Natural killer cell treated with Interleukin-12 subunit alpha and Interleukin-12 subunit beta and Interleukin-15 and Interleukin-18, amount 100 ng/mL, for 72 hours (primary cell): ENCODE measurements at regions not wholly inside any gene's neighbourhood (a gene's known extent, or its start where the extent isn't known, plus 50 kb on each side); places are given as distances from the start of the nearest gene placed in this dataset.

ENCODE experiments used
- ATAC-seq, 2 donors: fragments of 150-1000 bp; cut with Tn5 transposase in 1 of 2; sonication (Bioruptor Pico), chemical (Tn5 transposase) in 1 of 2; 2 replicates each; pipeline ENCODE4 v1.10.0; 2021
- DNase-seq: peaks from one replicate; pipeline ENCODE4 v3.0.0; 2022; ENCODE audit warnings: low spot score
- H3K27ac Mint-ChIP-seq, 2 donors: 1 replicate in 1 of 2; 2 replicates in 1 of 2; pipeline ENCODE4 v1.8.0; 2022; ENCODE audit warnings: mixed read lengths in 2 of 2, mild to moderate bottlenecking in 1 of 2, moderate library complexity in 1 of 2
- H3K27me3 Mint-ChIP-seq, 2 donors: 1 replicate in 1 of 2; 2 replicates in 1 of 2; pipeline ENCODE4 v1.8.0; 2022; ENCODE audit warnings: mixed read lengths in 2 of 2
- H3K36me3 Mint-ChIP-seq: one replicate; pipeline ENCODE4 v1.8.0; 2022; ENCODE audit warnings: mixed read lengths
- H3K4me1 Mint-ChIP-seq, 2 donors: 1 replicate in 1 of 2; 2 replicates in 1 of 2; pipeline ENCODE4 v1.8.0; 2022; ENCODE audit warnings: low read depth in 2 of 2, mixed read lengths in 2 of 2, mild to moderate bottlenecking in 1 of 2
- H3K4me3 Mint-ChIP-seq: one replicate; pipeline ENCODE4 v1.8.0; 2022; ENCODE audit warnings: mixed read lengths
- H3K9me3 Mint-ChIP-seq: 2 replicates; pipeline ENCODE4 v1.8.0; 2022; ENCODE audit warnings: mixed read lengths

DNA sequence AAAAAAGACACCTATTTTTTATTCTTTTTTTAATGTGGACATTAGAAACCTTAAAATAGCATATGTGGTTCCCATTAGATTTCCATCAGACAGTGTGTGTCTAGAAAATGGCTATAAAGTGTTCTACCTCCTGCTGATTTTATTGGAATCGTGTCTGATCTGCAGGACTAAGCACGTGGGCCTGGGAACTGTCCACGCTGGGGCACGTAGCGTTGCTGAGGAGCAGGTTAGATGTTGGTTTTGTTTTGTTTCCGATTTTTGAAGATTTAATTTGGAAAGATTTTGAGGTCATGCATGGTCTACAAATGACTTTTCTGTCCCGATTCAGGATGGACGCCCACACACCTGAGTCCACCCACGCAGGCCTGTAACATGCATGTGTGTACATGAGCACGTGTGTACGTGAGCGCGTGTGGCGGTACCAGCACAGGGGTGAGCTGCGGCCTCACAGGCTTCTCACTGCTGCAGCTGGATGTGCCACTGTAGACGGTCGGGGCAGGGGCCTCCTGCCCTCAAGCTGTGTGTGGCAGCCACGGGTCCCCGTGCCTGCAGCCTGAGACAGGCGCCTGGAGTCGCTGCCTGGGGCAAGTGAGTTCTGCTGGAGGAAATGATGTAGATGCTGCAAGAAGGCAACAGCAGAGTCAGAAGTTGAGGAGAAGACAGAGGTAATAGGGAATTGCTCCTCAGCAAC lies 99.7 kb upstream of the CTDP1 start:
- H3K4me3 Mint-ChIP-seq, result no peak overlapping the region
- no peaks in the 10 kb centered on the region for H3K36me3 Mint-ChIP-seq
- peak; percentile 56 for DNase-seq
- ATAC-seq, result no peak
- H3K27ac Mint-ChIP-seq, result no peak overlapping the region
- H3K4me1 Mint-ChIP-seq, result no peaks in the 10 kb centered on the region
- H3K9me3 Mint-ChIP-seq, result no peaks in the 10 kb centered on the region
- H3K27me3 Mint-ChIP-seq, result no peaks in the 10 kb centered on the region

DNA sequence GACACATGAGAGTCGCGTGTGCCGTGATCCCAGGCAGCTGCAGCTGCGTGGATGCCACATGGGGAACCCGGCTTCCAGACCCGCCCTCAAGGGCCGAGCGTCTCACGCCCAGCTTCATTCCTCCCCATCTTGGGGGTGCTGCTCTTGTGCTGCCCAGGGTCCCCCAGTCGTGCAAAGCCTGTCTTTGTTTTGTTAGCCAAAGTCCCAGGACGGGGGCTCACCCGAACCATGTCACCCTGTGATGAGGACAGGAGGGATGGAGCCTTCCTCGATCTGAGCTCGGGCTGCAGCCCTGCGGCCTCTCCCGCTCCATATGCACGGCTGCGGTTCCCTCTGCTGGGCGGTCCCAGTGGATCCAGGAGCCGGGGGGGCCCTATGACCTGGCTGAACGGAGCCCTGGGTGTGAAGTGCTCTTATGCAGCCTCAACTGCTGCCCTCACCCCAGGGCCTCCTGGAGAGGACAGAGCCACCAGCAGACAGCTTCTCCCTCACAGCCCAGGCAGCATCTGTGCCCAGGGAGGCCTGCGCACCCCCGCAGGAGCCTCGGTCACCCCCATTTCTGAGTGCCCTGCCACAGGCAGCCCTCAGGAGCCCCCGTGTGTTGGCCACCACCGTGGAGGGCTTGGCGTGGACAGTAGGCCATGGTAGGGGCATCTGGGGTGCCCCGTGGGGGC lies 99.0 kb upstream of the CTDP1 start:
- Mint-ChIP-seq H3K4me3 (no peak overlapping the region), H3K9me3 (no peaks in the 10 kb centered on the region)

DNA sequence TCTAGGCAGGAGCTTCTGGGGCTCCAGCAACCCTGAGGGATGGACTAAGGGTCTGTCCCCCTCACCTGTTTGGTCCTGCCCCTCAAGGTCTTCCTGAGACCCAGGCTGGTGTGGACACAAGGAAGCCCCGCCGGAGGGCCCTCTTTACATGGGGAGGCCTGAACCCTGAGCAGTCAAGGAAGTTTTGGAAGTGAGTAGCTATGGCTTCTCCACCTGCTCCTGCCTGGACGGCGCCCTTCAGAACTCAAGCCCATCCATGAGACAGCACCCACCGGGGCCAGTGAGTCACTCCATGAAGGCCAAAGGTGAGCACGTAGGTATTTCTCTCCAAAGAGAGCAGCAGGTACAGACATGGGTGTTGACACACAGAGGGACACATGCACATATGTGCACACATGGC lies 98.2 kb upstream of the CTDP1 start:
- Mint-ChIP-seq H3K27ac (no peak overlapping the region), H3K27me3 (no peaks in the 10 kb centered on the region), H3K36me3 (no peaks in the 10 kb centered on the region), H3K4me3 (no peak overlapping the region), H3K4me1 (no peaks in the 10 kb centered on the region), H3K9me3 (no peaks in the 10 kb centered on the region)
- DNase-seq, result peak; percentile 26
- ATAC-seq, result no peak

More for the DNA sequence above, 99.0 kb upstream of the CTDP1 start:
- ATAC-seq (no peak), DNase-seq (peak; percentile 53)
- H3K27me3 Mint-ChIP-seq, result no peaks in the 10 kb centered on the region
- H3K4me1 Mint-ChIP-seq, result no peaks in the 10 kb centered on the region
- H3K36me3 Mint-ChIP-seq, result no peaks in the 10 kb centered on the region
- no peak overlapping the region for H3K27ac Mint-ChIP-seq

DNA sequence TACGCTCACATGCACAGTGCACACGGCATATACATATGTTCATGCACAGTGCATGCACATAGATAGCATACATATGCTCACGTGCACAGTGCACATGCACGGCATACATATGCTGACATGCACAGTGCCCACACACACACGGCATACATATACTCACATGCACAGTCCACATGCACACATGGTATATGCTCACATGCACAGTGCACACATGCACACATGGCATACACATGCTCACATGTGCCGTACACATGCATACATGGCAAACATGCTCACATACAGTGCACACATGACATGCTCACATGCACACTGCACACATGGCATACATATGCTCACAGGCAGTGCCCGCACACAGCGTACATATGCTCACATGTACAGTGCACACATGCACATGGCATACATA lies 97.7 kb upstream of the CTDP1 start:
- H3K27ac Mint-ChIP-seq, result no peak overlapping the region
- no peak overlapping the region for H3K4me3 Mint-ChIP-seq
- no peaks in the 10 kb centered on the region for H3K36me3 Mint-ChIP-seq
- ATAC-seq, result no peak
- no peaks in the 10 kb centered on the region for H3K27me3 Mint-ChIP-seq
- peak; percentile 2 for DNase-seq
- H3K4me1 Mint-ChIP-seq, result no peaks in the 10 kb centered on the region
- H3K9me3 Mint-ChIP-seq, result no peaks in the 10 kb centered on the region

DNA sequence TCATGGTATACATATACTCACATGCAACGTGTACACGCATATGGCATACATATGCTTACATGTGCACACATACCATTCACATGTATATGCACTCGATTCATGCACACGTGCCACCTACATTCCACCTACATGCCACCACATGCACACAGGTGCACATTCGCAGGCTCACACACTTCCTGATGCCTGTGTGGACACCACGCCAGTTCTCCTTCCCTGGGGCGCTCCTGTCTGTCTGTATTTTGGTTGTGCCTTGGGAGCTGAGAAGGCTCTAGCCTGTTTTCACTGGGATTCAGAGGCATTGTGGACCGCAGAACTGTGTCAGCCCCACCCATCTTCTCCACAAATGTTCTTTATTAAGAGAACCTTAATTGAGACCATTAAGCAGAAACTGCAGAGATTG lies 96.6 kb upstream of the CTDP1 start:
- Mint-ChIP-seq H3K9me3 (no peaks in the 10 kb centered on the region), H3K4me1 (no peaks in the 10 kb centered on the region), H3K27me3 (no peaks in the 10 kb centered on the region), H3K4me3 (no peak overlapping the region), H3K36me3 (no peaks in the 10 kb centered on the region), H3K27ac (no peak overlapping the region)
- DNase-seq (no peak), ATAC-seq (no peak)

DNA sequence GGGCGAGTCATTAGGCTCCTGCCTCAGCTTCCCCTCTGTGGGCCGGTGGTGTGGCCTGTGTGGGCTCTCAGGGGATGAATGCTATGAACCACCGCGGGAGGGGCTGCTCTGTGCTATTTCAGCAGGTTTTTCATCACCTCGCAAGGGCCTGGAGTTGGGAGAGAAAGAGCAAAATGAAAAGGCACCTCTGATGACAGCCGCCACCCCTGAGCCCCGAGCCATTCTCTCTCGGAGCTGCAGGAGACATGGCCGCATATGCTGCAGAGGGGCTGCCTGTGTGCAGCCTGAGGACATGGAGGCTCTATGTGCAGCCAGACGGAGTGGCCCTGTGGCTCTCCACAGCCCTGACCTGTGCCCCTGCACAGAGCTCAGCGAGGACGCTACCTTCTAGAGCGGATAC lies 96.2 kb upstream of the CTDP1 start:
- DNase-seq (peak; percentile 47), ATAC-seq (no peak)
- Mint-ChIP-seq H3K27me3 (no peaks in the 10 kb centered on the region), H3K9me3 (no peaks in the 10 kb centered on the region), H3K36me3 (no peaks in the 10 kb centered on the region), H3K27ac (no peak overlapping the region), H3K4me1 (no peaks in the 10 kb centered on the region), H3K4me3 (no peak overlapping the region)

DNA sequence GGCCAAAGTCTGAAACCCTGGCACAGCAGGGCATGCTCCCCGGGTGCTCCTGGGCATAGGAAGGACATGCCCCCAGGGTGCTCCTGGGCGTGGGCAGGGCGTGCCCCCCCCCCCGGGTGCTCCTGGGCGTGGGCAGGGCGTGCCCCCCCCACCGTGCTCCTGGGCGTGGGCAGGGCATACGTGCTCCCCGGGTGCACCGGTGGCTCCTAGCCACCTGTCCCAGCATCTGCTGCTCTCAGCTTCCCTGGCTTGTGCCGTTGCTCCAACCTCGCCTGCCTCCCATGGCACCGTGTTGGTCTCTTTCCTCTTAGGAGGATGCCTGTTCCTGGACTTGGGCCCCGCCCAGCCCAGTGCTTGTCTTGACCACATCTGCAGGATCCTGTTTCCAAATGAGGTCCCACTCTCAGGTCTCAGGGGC lies 95.6 kb upstream of the CTDP1 start:
- Mint-ChIP-seq H3K27ac (no peak overlapping the region), H3K9me3 (no peaks in the 10 kb centered on the region), H3K36me3 (no peaks in the 10 kb centered on the region), H3K4me1 (no peaks in the 10 kb centered on the region), H3K27me3 (no peaks in the 10 kb centered on the region), H3K4me3 (no peak overlapping the region)
- no peak for ATAC-seq
- DNase-seq, result peak; percentile 35

DNA sequence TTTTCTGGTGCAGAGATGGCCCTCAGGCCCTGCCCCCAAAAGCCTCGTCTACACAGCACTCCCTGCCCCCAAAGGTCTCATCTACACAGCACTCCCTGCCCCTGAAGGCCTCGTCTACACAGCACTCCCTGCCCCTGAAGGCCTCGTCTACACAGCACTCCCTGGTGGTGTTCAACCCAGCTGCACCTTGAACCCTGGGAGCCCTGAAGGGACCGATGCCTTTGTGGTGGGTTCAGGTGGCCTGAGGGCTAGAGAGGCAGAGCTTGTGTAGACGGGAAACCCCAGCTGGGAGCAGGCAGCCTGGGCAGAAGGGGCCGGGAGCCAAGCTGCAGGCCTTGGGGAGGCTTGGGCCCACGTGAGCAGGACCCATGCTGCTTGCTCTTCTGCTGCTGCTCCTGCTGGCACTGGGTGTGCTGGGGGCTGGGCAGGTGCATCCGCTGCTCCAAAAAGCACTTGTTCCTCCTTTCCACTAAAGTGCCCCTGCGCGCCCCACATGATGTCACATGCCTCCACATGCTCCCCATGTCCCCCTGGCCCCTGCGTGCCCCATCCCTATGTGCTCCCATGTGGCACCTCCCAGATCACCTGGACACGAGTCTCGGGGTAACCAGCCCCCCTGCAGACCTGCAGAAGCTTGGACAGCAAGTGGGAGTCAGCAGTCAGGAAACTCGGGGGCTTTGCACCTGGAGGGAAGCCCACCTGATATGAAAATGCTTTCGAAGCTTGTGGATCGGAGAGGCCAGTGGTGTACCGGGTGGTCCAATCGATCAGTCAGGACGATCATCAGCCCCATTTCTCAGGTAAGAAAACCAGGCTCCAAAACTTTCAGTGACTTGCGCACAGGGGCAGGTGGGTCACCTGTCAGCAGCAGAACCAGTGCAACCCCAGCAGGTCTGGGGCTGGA lies 94.9 kb upstream of the CTDP1 start:
- no peaks in the 10 kb centered on the region for H3K36me3 Mint-ChIP-seq
- H3K27me3 Mint-ChIP-seq, result no peaks in the 10 kb centered on the region
- ATAC-seq (no peak), DNase-seq (peak; percentile 31)
- H3K4me3 Mint-ChIP-seq, result no peak overlapping the region
- H3K9me3 Mint-ChIP-seq, result no peaks in the 10 kb centered on the region
- H3K4me1 Mint-ChIP-seq, result no peaks in the 10 kb centered on the region
- no peak overlapping the region for H3K27ac Mint-ChIP-seq

DNA sequence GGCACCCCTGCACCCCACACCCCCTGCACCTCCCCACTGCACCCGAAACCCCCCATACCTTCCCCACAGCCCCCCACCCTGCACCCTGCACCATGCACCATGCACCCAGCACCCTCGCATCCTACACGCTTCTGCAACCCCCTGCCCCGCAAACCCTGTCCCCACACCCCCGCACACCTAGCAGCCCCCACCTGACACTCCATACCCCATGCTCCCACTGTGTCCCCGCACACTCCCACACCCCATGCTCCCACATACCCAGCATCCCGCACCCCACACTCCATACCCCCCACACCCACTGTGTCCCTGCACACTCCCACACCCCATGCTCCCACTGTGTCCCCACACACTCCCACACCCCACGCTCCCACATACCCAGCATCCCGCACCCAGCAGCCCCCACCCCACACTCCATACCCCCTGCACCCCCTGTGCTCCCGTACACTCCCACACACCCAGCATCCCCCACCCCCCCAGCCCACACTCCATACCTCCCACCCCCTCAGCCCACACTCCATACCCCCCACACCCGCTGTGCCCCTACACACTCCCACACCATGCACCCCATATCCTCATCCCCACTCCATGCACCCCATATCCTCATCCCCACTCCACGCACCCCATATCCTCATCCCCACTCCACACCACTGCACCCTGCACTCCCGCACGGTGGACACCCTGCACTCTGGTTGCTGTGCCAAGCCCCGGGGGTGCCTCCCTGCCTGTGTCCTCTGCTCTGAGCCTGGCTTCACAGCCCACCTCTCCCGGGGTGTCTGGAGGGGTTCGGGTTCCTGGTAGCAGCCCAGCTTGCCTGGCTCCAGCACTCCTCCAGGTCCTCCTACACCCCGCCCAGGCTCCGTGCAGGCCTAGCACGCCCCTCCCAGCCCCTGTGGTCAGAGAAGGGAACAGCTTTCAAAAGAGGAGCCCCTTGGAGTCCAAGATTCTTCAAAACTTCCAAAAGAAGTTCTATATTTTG lies 93.9 kb upstream of the CTDP1 start:
- H3K27me3 Mint-ChIP-seq, result no peaks in the 10 kb centered on the region
- peak; percentile 52 for DNase-seq
- no peak overlapping the region for H3K4me3 Mint-ChIP-seq
- no peaks in the 10 kb centered on the region for H3K36me3 Mint-ChIP-seq
- ATAC-seq, result no peak
- H3K9me3 Mint-ChIP-seq, result no peaks in the 10 kb centered on the region
- H3K27ac Mint-ChIP-seq, result no peak overlapping the region
- no peaks in the 10 kb centered on the region for H3K4me1 Mint-ChIP-seq

DNA sequence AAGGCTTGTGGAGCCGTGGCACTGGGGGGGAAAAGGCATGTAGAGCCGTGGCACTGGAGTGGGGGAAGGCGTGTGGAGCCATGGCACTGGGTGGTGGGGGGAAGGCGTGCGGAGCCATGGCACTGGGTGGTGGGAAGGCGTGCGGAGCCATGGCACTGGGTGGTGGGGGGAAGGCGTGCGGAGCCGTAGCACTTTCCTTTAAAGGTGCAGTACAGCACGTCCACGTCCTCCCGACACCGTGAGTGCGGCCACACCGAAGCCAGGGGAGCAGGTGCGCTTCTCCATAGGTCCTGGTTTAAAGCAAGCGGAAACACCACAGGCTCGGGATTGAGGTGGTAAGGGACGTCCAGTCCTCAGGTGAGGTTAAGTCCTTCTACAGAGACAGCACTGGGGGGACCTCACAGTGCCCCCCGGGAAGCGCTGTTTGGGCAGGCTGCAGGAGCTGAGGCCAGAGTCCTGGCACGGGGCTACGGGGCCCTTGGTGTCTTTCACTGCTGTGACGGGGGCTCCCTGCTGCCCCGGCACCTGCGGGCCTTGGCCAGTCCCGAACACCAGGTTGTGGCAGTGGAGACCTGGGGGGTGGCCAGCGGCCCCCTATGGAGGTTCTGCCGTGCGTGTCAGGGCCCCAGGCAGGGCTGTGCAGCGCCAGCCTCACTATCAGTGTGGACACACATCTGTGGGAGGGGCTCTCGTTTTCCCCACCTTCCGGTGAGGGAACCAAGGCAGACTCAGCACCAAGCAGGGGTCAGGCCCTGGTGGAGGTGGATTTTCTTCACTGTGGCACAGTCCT lies 93.0 kb upstream of the CTDP1 start:
- peaks cover 2 to 6% of the 10 kb centered on the region in 2 donors for H3K27me3 Mint-ChIP-seq
- DNase-seq, result peak; percentile 59

DNA sequence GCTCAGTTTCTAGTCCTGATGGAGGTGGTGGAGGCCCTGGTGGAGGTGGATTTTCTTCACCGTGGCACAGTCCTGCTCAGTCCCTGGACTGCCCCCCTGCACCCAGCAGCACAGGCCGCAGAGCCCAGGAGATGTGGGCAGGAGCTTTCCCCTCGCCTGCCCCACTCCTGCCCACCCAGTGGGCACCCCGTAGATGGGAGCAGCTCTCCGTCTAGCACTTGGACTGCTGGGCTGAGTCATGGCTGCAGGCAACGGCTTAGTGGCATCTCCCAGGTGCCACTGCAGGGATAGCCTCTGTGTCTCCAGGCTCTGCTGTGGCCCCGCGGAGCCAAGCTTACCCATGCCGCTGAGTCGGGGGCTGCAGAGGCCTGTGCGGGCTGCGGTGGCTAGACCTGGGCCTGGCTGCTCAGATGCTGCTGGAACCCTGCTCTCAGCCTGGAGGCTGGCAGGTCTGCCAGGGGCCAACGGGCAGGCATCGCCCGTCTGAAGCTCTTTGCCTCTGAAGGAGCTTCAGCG lies 92.3 kb upstream of the CTDP1 start:
- DNase-seq (peak; percentile 54), ATAC-seq (peak in 1 of 2 donors; percentile 11)
- H3K36me3 Mint-ChIP-seq, result no peaks in the 10 kb centered on the region
- no peak overlapping the region for H3K4me3 Mint-ChIP-seq
- peaks cover 4 to 12% of the 10 kb centered on the region in 2 donors for H3K27me3 Mint-ChIP-seq
- no peaks in the 10 kb centered on the region for H3K9me3 Mint-ChIP-seq
- no peak overlapping the region for H3K27ac Mint-ChIP-seq
- no peaks in the 10 kb centered on the region for H3K4me1 Mint-ChIP-seq

More for the DNA sequence above, 93.0 kb upstream of the CTDP1 start:
- Mint-ChIP-seq H3K9me3 (no peaks in the 10 kb centered on the region), H3K4me3 (no peak overlapping the region), H3K36me3 (no peaks in the 10 kb centered on the region), H3K4me1 (no peaks in the 10 kb centered on the region), H3K27ac (no peak overlapping the region)
- ATAC-seq, result peak; percentile 4 to 5

DNA sequence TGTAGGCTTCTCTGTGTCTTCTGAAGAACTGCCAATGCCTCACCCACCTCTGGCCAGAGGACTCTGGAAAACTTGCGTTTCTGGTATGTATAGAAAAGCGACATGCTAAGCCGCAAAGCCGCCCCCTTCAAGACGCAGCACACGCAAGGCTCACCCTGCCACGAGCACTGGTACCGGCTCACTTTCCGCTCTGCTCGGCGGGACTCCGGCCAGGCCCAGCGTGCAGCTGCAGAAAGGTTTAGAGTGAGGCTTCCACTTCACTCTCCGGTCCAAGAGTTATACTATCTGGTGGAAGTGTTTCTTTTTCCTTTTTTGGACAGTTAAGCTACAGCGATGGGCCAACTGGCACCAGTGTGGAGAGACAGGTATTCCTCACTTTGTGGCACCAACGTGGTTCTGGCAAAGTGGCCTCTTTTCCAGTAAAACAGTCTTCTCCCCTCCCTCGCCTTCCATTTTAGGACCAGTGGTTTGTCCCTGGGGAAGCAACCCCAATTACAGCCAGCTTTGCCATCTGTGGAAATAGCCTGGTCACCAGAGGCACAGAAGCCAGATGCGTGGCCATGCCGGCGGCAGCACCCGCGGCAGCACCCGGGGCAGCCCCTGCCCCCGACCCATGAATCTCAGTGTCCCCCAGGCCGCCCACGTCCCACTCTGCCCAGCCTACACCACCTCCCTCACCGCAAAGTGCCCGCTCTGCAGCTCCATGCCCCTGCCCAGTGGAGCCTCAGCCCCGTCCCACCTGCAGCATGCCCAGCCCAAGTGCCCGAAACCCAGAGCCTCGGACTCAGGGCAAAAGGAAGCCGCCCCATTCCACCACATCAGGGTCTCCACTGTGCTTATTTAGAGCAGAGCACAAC lies 91.6 kb upstream of the CTDP1 start:
- Mint-ChIP-seq H3K27me3 (peaks cover 6 to 19% of the 10 kb centered on the region in 2 donors), H3K27ac (no peak overlapping the region), H3K4me3 (no peak overlapping the region), H3K36me3 (no peaks in the 10 kb centered on the region), H3K9me3 (no peaks in the 10 kb centered on the region), H3K4me1 (no peaks in the 10 kb centered on the region)
- ATAC-seq (no peak), DNase-seq (no peak)
